ENCODE measurements at regions not wholly inside any gene's neighbourhood (a gene's known extent, or its start where the extent isn't known, plus 50 kb on each side); places are given as distances from the start of the nearest gene placed in this dataset.

GRCh38 chr2:62381656-62382055, 124.3 kb downstream of the TMEM17 start:
- no peak for TF ChIP-seq EZH2 (IDR thresholded peaks at IDR 0.05)
- TF ChIP-seq, protein P1, sequence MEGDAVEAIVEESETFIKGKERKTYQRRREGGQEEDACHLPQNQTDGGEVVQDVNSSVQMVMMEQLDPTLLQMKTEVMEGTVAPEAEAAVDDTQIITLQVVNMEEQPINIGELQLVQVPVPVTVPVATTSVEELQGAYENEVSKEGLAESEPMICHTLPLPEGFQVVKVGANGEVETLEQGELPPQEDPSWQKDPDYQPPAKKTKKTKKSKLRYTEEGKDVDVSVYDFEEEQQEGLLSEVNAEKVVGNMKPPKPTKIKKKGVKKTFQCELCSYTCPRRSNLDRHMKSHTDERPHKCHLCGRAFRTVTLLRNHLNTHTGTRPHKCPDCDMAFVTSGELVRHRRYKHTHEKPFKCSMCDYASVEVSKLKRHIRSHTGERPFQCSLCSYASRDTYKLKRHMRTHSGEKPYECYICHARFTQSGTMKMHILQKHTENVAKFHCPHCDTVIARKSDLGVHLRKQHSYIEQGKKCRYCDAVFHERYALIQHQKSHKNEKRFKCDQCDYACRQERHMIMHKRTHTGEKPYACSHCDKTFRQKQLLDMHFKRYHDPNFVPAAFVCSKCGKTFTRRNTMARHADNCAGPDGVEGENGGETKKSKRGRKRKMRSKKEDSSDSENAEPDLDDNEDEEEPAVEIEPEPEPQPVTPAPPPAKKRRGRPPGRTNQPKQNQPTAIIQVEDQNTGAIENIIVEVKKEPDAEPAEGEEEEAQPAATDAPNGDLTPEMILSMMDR (IDR thresholded peaks at IDR 0.05) = no peak
